Ectodermal cell (in vitro differentiated cells): ENCODE measurements at regions not wholly inside any gene's neighbourhood (a gene's known extent, or its start where the extent isn't known, plus 50 kb on each side); places are given as distances from the start of the nearest gene placed in this dataset.

Source experiments
- H3K27ac ChIP-seq: 2 replicates; pipeline ENCODE4 v1.7.0; 2013; ENCODE audit warnings: mild to moderate bottlenecking, low read depth, low read length; ENCODE audit not compliant: insufficient read depth, poor library complexity, severe bottlenecking
- H3K27me3 ChIP-seq: 2 replicates; pipeline ENCODE4 v1.7.0; 2013; ENCODE audit warnings: mild to moderate bottlenecking, low read length; ENCODE audit not compliant: insufficient read depth, control insufficient read depth, poor library complexity, severe bottlenecking
- H3K36me3 ChIP-seq: one replicate; pipeline ENCODE4 v1.7.0; 2013; ENCODE audit warnings: low read length; ENCODE audit not compliant: control insufficient read depth, insufficient read depth
- H3K4me1 ChIP-seq: one replicate; pipeline ENCODE4 v1.7.0; 2013; ENCODE audit warnings: low read length; ENCODE audit not compliant: control insufficient read depth, insufficient read depth
- H3K4me3 ChIP-seq: 2 replicates; pipeline ENCODE4 v1.7.0; 2013; ENCODE audit warnings: low read depth, low read length, control low read depth; ENCODE audit not compliant: insufficient read depth
- H3K9me3 ChIP-seq: 2 replicates; pipeline ENCODE4 v1.7.0; 2013; ENCODE audit warnings: mild to moderate bottlenecking, low read length, moderate library complexity; ENCODE audit not compliant: control insufficient read depth
- WGBS, 2 experiments: methylation state at CpG; one replicate each; pipeline ENCODE4 v1.1.7; 2013; ENCODE audit warnings: missing lambda C conversion rate in 2 of 2; 5-methylcytosine and 5-hydroxymethylcytosine counted together

DNA sequence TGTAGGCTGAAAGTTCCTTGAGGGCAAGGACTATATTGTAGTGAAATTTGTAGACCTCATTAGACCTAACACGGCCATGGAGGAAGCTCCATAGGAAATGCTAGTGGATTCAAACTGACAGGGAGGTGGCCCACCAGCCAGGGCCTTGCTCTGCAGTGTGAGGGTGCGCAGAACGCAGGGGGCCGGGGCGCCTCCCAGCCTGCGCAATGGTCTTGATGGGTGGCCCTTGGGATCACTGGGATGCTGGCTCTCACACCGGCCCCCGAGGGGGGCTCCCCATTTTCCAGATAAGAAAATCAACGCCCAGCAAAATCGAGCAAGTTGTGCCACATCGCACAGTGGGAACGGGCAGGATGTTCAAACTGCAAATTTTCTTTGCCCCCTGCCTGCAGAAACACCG lies 655.4 kb downstream of the GALR1 start:
- no peaks in the 10 kb centered on the region for H3K27me3 ChIP-seq
- H3K9me3 ChIP-seq, result no peaks in the 10 kb centered on the region
- H3K4me3 ChIP-seq, result no peak overlapping the region
- WGBS, 2 experiments, result 97% methylated on average over 13 of the region's 13 CpGs
- H3K4me1 ChIP-seq, result no peaks in the 10 kb centered on the region
- no peak overlapping the region for H3K27ac ChIP-seq
- H3K36me3 ChIP-seq, result no peaks in the 10 kb centered on the region

GRCh38 chr18:77905449-77906055 lies 655.9 kb downstream of the GALR1 start:
- 91 to 94% methylated on average over 34 of the region's 34 CpGs for WGBS, 2 experiments
- Histone ChIP-seq H3K4me3 (no peak overlapping the region), H3K36me3 (no peaks in the 10 kb centered on the region), H3K9me3 (no peaks in the 10 kb centered on the region), H3K27me3 (no peaks in the 10 kb centered on the region), H3K27ac (no peak overlapping the region), H3K4me1 (no peaks in the 10 kb centered on the region)

GRCh38 chr18:77906103-77906892 lies 656.6 kb downstream of the GALR1 start:
- Histone ChIP-seq H3K4me3 (no peak overlapping the region), H3K27ac (no peak overlapping the region), H3K9me3 (no peaks in the 10 kb centered on the region), H3K27me3 (no peaks in the 10 kb centered on the region), H3K36me3 (no peaks in the 10 kb centered on the region), H3K4me1 (no peaks in the 10 kb centered on the region)
- WGBS, 2 experiments, result 84 to 86% methylated on average over 27 of the region's 27 CpGs

DNA sequence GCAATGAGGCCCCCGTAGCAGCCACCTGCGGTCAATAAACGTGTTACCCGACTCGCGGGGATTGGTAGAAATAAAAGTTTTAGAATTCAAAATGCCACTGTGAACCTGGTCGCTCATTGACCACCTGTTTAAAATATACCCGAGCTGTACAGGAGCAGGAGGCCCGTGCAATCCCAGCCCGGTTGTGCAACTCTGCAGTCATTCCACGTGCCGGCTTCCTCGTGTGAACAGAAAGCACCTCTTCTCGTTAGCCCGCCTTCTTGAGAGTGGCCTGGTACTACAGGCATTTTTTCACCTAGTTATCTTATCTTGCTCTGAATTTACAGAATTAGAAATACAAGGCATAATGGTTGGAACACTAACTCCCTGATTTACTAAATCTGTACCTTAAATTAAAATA lies 660.7 kb downstream of the GALR1 start:
- H3K27me3 ChIP-seq, result no peaks in the 10 kb centered on the region
- H3K9me3 ChIP-seq, result no peaks in the 10 kb centered on the region
- WGBS, 2 experiments, result 93 to 95% methylated on average over 15 of the region's 15 CpGs
- H3K4me3 ChIP-seq, result no peak overlapping the region
- H3K36me3 ChIP-seq, result no peaks in the 10 kb centered on the region
- no peak overlapping the region for H3K27ac ChIP-seq
- no peaks in the 10 kb centered on the region for H3K4me1 ChIP-seq

DNA sequence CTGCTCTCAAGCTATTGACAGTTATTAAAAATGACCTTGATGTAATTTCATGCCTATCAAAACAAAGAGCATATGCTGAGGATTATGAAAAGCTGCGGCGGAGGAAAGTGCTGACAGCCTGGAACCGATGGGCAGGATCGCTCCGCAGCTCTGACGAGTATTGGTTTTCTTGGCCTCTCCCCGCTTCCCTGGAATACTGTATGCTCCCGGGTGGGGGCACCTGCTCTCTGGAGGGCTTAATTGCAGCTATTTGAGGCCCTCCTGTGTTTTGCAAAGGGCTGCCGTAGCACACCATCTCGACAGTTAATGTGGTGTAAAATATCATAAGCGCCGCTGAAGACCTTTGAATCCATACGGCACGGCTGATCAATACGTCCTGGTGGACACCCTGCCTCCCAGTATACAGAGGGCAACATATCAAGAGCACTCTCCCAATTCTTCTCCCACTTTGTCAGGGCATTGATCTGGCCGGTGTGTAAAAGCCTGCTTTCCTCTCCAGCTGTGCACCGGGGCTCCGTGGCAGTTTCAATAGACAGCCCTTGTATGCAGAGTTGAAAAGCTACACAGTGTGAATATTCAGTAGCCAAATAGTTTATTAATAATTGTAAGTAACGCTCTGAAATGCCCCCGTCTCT lies 662.4 kb downstream of the GALR1 start:
- H3K4me3 ChIP-seq, result no peak overlapping the region
- WGBS, 2 experiments, result 78 to 79% methylated on average over 20 of the region's 20 CpGs
- no peaks in the 10 kb centered on the region for H3K36me3 ChIP-seq
- H3K27ac ChIP-seq, result no peak overlapping the region
- no peaks in the 10 kb centered on the region for H3K4me1 ChIP-seq
- no peaks in the 10 kb centered on the region for H3K27me3 ChIP-seq
- no peaks in the 10 kb centered on the region for H3K9me3 ChIP-seq

GRCh38 chr18:77918730-77919129 lies 669.1 kb downstream of the GALR1 start:
- 92 to 96% methylated on average over 5 of the region's 5 CpGs for WGBS, 2 experiments
- Histone ChIP-seq H3K9me3 (no peaks in the 10 kb centered on the region), H3K4me3 (no peak overlapping the region), H3K27me3 (no peaks in the 10 kb centered on the region), H3K36me3 (no peaks in the 10 kb centered on the region), H3K27ac (no peak overlapping the region), H3K4me1 (no peaks in the 10 kb centered on the region)

GRCh38 chr18:77919923-77920322 lies 670.3 kb downstream of the GALR1 start:
- Histone ChIP-seq H3K4me3 (no peak overlapping the region), H3K4me1 (no peaks in the 10 kb centered on the region), H3K27me3 (no peaks in the 10 kb centered on the region), H3K36me3 (no peaks in the 10 kb centered on the region), H3K27ac (no peak overlapping the region), H3K9me3 (no peaks in the 10 kb centered on the region)
- WGBS, 2 experiments, result 89 to 91% methylated on average over 4 of the region's 4 CpGs

DNA sequence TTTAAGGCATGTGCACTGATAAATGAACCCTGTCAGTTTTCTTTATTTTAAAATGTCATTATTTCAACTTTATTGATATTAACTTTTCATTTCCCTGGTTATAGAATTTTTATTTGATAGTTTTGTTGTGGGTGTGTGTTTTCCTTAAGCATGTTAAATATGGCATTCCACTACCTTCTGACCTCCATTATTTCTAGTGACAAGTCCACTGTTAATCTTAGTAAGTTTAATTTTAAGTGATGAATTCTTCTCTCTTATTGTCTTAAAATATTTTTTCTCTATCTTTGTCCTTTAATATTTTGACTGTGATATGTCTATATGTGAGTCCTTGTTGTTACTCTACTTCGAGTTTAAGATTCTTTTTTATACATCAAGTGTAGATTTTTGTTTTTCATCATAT lies 685.7 kb downstream of the GALR1 start:
- WGBS, 2 experiments, result no CpG with 5 or more reads among the region's 1 CpG
- no peaks in the 10 kb centered on the region for H3K27me3 ChIP-seq
- no peaks in the 10 kb centered on the region for H3K36me3 ChIP-seq
- H3K27ac ChIP-seq, result no peak overlapping the region
- no peaks in the 10 kb centered on the region for H3K4me1 ChIP-seq
- no peak overlapping the region for H3K4me3 ChIP-seq
- H3K9me3 ChIP-seq, result no peaks in the 10 kb centered on the region

DNA sequence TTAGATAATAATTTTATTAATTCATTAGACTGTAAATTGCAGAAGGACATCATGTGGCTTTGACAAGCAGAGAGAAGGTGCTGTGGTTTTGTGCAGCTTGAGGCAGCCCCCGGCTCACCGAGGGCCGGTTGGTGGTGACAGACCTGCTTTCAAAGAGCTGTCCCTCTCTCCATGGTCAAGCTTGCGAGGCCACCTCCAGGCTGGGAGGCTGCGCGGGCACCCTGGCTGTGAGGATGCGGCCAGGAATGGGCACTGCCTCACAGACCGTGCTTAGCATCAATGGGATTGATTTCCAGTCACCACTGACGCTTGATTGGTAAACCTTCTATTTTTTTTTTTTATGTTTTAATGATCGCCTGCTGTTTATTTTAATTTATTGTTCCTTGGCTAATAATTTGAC lies 690.9 kb downstream of the GALR1 start:
- Histone ChIP-seq H3K4me1 (no peaks in the 10 kb centered on the region), H3K27ac (no peak overlapping the region), H3K27me3 (no peaks in the 10 kb centered on the region), H3K4me3 (no peak overlapping the region), H3K9me3 (no peaks in the 10 kb centered on the region), H3K36me3 (no peaks in the 10 kb centered on the region)
- WGBS, 2 experiments, result 92 to 93% methylated on average over 9 to 10 of the region's 10 CpGs

DNA sequence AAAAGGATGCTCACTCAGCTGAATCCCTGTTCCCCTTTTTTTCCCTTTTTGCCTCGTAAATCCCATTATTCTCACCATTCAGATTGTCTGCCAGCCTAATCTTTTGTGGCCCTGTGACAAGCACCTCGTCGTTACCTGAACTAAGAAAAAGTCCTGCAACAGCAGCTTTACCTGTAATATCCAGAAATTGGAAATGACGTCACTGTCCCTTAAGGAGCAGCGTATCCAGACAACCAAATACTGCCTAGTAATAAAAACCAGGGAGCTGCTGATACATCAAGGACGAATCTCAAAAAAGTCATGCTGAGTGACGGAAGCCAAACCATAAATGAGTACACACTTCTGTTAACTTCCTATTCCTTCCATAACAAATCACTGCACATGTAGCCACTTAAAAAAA lies 694.9 kb downstream of the GALR1 start:
- H3K27me3 ChIP-seq, result no peaks in the 10 kb centered on the region
- no peaks in the 10 kb centered on the region for H3K9me3 ChIP-seq
- no peak overlapping the region for H3K27ac ChIP-seq
- no peaks in the 10 kb centered on the region for H3K36me3 ChIP-seq
- no peak overlapping the region for H3K4me3 ChIP-seq
- no peaks in the 10 kb centered on the region for H3K4me1 ChIP-seq
- 94 to 95% methylated on average over 7 of the region's 7 CpGs for WGBS, 2 experiments
